ENCODE measurements at regions not wholly inside any gene's neighbourhood (a gene's known extent, or its start where the extent isn't known, plus 50 kb on each side); places are given as distances from the start of the nearest gene placed in this dataset.

- DNase-seq (ENCODE audit: low read depth): no peak
- H3K4me3 ChIP-seq (ENCODE audit: low read depth, low read length): no peak overlapping the region
- TF ChIP-seq CTCF (conservative IDR thresholded peaks at IDR 0.05; ENCODE audit: low read depth, low read length): no peak
Observed at GRCh38 chr12:58154359-58154758, 213.0 kb downstream of the ATP23 start.

GRCh38 chr12:58156697-58157096, 215.3 kb downstream of the ATP23 start:
- TF ChIP-seq CTCF (conservative IDR thresholded peaks at IDR 0.05; ENCODE audit: low read depth, low read length): no peak
- no peak overlapping the region for H3K4me3 ChIP-seq (ENCODE audit: low read depth, low read length)
- DNase-seq (ENCODE audit: low read depth): no peak

- no peak for TF ChIP-seq CTCF (conservative IDR thresholded peaks at IDR 0.05; ENCODE audit: low read depth, low read length)
- DNase-seq (ENCODE audit: low read depth): no peak
- no peak overlapping the region for H3K4me3 ChIP-seq (ENCODE audit: low read depth, low read length)
Observed at GRCh38 chr12:58159941-58160340, 218.6 kb downstream of the ATP23 start.

- no peak for DNase-seq (ENCODE audit: low read depth)
- H3K4me3 ChIP-seq (ENCODE audit: low read depth, low read length): no peak overlapping the region
- no peak for TF ChIP-seq CTCF (conservative IDR thresholded peaks at IDR 0.05; ENCODE audit: low read depth, low read length)
Observed at GRCh38 chr12:58161773-58162172, 220.4 kb downstream of the ATP23 start.

- no peak for DNase-seq (ENCODE audit: low read depth)
- no peak for TF ChIP-seq CTCF (conservative IDR thresholded peaks at IDR 0.05; ENCODE audit: low read depth, low read length)
- no peak overlapping the region for H3K4me3 ChIP-seq (ENCODE audit: low read depth, low read length)
Observed at GRCh38 chr12:58163021-58163420, 221.7 kb downstream of the ATP23 start.

- DNase-seq (ENCODE audit: low read depth): no peak
- no peak overlapping the region for H3K4me3 ChIP-seq (ENCODE audit: low read depth, low read length)
- no peak for TF ChIP-seq CTCF (conservative IDR thresholded peaks at IDR 0.05; ENCODE audit: low read depth, low read length)
Observed at GRCh38 chr12:58166643-58167042, 225.3 kb downstream of the ATP23 start.

- H3K4me3 ChIP-seq (ENCODE audit: low read depth, low read length): no peak overlapping the region
- no peak for TF ChIP-seq CTCF (conservative IDR thresholded peaks at IDR 0.05; ENCODE audit: low read depth, low read length)
- DNase-seq (ENCODE audit: low read depth): no peak
Observed at GRCh38 chr12:58167622-58168021, 226.3 kb downstream of the ATP23 start.
